HCT116 (cell line): ENCODE measurements at regions not wholly inside any gene's neighbourhood (a gene's known extent, or its start where the extent isn't known, plus 50 kb on each side); places are given as distances from the start of the nearest gene placed in this dataset.

Experiments
- CTCF ChIP-seq, 3 experiments: fragments of 200-600 bp in 1 of 3; sonication (generic) in 1 of 3; IDR thresholded peaks in 2 of 3; conservative IDR thresholded peaks in 1 of 3; 2 replicates each; pipeline ENCODE4 v1.5.1; 2012 to 2017; ENCODE audit warnings: low read depth in 2 of 3, low read length in 2 of 3, antibody characterized with exemption in 1 of 3, borderline replicate concordance in 1 of 3, control low read depth in 1 of 3, mild to moderate bottlenecking in 1 of 3, mixed read lengths in 1 of 3, mixed run types in 1 of 3, moderate library complexity in 1 of 3; ENCODE audit not compliant: insufficient read depth in 1 of 3
- EZH2 ChIP-seq: fragments of 200-600 bp; sonication (generic); IDR thresholded peaks from 2 replicates; pipeline ENCODE4 v1.6.1; 2017; ENCODE audit warnings: antibody characterized with exemption, mixed run types
- EZH2phosphoT487 ChIP-seq: fragments of 200-600 bp; IDR thresholded peaks from 2 replicates; pipeline ENCODE4 v1.6.1; 2018; ENCODE audit warnings: antibody characterized with exemption, borderline replicate concordance
- JUND ChIP-seq: IDR thresholded peaks from 2 replicates; pipeline ENCODE4 v1.6.1; 2012
- POLR2A ChIP-seq: IDR thresholded peaks from 2 replicates; pipeline ENCODE4 v1.7.0; 2011; ENCODE audit warnings: borderline replicate concordance; ENCODE audit not compliant: insufficient read depth, insufficient read length; ENCODE audit errors: extremely low read depth
- POLR2AphosphoS5 ChIP-seq: IDR thresholded peaks from 2 replicates; pipeline ENCODE4 v1.6.1; 2011; ENCODE audit warnings: mild to moderate bottlenecking, low read depth, low read length, moderate library complexity
- RAD21 ChIP-seq: IDR thresholded peaks from 2 replicates; pipeline ENCODE4 v1.6.1; 2012; ENCODE audit warnings: low read depth, mild to moderate bottlenecking
- YY1 ChIP-seq: IDR thresholded peaks from 2 replicates; pipeline ENCODE4 v1.6.1; 2011; ENCODE audit warnings: low read length, low read depth, moderate library complexity, mild to moderate bottlenecking; ENCODE audit not compliant: insufficient replicate concordance; ENCODE audit errors: extremely low read depth

DNA sequence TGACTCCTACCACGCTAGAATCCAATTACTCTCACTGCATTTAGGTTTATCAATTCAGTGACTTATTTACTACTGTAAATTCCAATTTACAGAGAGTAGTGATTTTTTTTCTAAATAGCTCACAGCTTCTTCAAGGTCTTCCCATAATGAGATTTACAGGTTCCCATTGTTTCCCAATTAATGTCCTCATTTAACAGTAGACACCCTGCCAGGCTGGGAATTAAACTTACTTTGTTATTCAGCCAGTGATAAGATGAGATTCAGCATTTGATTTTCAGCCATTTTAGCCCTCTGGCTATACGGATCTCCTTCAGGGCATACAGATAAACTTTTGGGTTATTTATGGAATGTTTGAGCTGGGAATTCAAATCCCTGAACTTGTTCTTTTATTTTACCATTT, 582.9 kb upstream of the EYS start:
- no peak for TF ChIP-seq EZH2phosphoT487
- no peak for TF ChIP-seq JUND
- TF ChIP-seq EZH2: no peak
- TF ChIP-seq CTCF (IDR thresholded peaks at IDR 0.05 in 2 of 3, conservative IDR thresholded peaks at IDR 0.05 in 1 of 3; ENCODE audit: borderline replicate concordance in 1 of 3, insufficient read depth in 1 of 3, low read depth in 2 of 3, low read length in 2 of 3): no peak
- TF ChIP-seq POLR2A: no peak
- TF ChIP-seq YY1: no peak
- TF ChIP-seq POLR2AphosphoS5: no peak
- TF ChIP-seq RAD21: no peak
